AG09309 (cell line): ENCODE measurements at regions not wholly inside any gene's neighbourhood (a gene's known extent, or its start where the extent isn't known, plus 50 kb on each side); places are given as distances from the start of the nearest gene placed in this dataset.

Experiments used
- DNase-seq: peaks from one replicate; pipeline ENCODE4 v3.0.0-alpha.2; 2010; ENCODE audit warnings: low read depth
- H3K4me3 ChIP-seq: 2 replicates; pipeline ENCODE4 v1.5.1; 2011; ENCODE audit warnings: mild to moderate bottlenecking, low read depth, low read length, moderate library complexity; ENCODE audit not compliant: control insufficient read depth
- CTCF ChIP-seq: IDR thresholded peaks from 2 replicates; pipeline ENCODE4 v1.5.1; 2011; ENCODE audit warnings: mild to moderate bottlenecking, low read depth, low read length, inconsistent platforms; ENCODE audit not compliant: insufficient read depth, control insufficient read depth; ENCODE audit errors: missing control alignments

DNA sequence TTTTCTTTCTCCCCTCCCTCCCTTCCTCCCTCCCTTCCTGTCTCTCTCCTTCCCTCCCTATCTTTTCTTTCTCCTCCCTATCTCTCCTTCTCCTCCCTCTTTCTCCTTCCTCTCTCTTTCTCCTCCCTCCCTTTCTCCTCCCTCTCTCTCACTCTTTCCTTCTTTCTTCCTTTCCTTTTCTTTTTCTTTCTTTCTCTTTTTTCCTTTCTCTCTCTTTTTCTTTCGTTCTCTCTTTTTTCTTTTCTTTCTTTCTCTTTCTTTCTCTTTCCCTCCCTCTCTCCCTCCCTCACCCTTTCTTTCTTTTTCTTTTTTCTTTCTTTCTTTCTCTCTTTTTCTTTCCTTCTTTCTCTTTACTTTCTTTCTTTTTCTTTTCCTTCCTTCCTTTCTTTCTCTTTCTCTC, 169.7 kb upstream of the LINC00305 start:
- DNase-seq = no peak
- no peak for TF ChIP-seq CTCF
- H3K4me3 ChIP-seq = no peak overlapping the region

- no peak for TF ChIP-seq CTCF
- no peak for DNase-seq
- no peak overlapping the region for H3K4me3 ChIP-seq
These were observed 163.0 kb upstream of the LINC00305 start for GRCh38 chr18:64311859-64312258.

DNA sequence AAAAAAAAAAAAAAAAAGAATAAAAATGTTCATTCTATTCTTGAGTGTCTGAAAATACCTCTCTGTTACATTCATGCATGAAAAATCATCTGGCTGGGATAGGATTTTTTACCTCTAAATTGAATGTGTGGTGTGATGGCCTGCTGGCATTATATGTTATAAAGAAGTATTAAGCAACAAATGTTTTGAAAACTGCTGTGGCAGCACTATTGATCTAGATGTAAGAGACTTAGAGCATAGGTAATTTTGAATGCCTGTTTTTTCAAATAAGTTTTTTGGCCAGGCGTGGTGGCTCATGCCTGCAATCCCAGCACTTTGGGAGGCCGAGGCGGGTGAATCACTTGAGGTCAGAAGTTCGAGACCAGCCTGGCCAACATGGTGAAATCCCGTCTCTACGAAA, 147.0 kb upstream of the LINC00305 start:
- no peak for TF ChIP-seq CTCF
- H3K4me3 ChIP-seq = no peak overlapping the region
- no peak for DNase-seq

DNA sequence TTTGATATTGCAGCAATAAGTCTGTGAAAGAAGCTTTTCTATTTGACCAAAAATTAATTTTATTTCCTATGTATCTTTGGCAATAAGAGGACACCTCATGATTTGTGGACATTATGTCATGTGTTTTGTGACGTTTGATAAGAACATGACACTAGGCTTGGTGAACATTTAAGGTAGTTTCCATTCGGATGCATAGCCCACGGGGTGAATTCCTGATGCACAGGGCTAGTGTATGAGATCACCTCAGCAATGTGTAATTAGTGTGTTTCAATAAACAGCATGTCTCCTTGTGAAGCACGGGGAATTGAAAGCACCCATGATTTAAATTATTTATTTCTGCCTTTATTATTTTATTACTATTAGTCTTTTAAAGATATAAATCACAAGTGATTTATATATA, 146.1 kb upstream of the LINC00305 start:
- no peak for TF ChIP-seq CTCF
- H3K4me3 ChIP-seq = no peak overlapping the region
- no peak for DNase-seq

DNA sequence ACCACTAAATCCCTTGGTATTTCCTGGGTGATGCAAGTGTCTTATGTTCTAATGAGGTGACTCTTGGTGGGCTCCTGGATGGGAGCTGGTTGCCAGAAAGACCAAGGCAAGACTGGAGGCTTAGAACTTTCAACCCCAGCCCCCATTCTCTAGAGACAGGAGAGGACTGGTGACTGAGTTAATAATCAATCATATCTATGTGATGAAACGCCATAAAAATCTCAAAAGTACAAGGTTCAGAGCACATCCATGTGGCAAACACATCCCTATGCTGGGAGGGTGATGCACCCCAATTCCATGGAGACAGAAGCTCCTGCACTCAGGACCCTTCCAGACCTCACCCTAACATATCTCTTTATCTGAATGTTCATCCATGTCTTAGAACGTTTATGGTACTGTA, 139.5 kb upstream of the LINC00305 start:
- no peak overlapping the region for H3K4me3 ChIP-seq
- TF ChIP-seq CTCF = no peak
- no peak for DNase-seq

- no peak for DNase-seq
- H3K4me3 ChIP-seq = no peak overlapping the region
- no peak for TF ChIP-seq CTCF
These were observed 139.0 kb upstream of the LINC00305 start for GRCh38 chr18:64287926-64288325.

GRCh38 chr18:64283059-64283458, 134.2 kb upstream of the LINC00305 start:
- no peak overlapping the region for H3K4me3 ChIP-seq
- no peak for DNase-seq
- TF ChIP-seq CTCF = no peak
